GM21737 (cell line): ENCODE measurements at regions not wholly inside any gene's neighbourhood (a gene's known extent, or its start where the extent isn't known, plus 50 kb on each side); places are given as distances from the start of the nearest gene placed in this dataset.

Experiments
- ATAC-seq: cut with Tn5 transposase; IDR thresholded peaks from one replicate; pipeline ENCODE4 v1.9.1; 2021; ENCODE audit warnings: mild to moderate bottlenecking, moderate library complexity; ENCODE audit not compliant: unreplicated experiment

- no peak for ATAC-seq
Observed at GRCh38 chr18:1907470-1908206, 663.7 kb downstream of the METTL4 start.

DNA sequence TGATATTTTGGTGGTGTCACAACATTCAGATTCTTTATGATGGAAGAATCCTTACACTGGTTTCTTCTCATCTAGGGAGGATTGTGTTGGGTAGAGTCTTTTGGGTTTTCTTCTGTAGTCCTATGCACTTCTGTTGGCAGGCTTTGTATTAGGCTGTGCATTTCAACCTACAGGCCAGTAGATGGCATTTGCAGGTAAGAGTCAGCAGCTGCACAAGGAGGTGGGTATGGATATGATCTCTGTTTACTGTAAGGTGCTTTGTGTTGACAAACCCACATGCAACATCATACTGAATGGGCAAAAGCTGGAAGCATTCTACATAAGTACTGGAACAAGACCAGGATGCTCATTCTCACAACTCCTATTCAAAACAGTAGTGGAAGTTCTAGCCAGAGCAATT lies 656.8 kb downstream of the METTL4 start:
- ATAC-seq = no peak

DNA sequence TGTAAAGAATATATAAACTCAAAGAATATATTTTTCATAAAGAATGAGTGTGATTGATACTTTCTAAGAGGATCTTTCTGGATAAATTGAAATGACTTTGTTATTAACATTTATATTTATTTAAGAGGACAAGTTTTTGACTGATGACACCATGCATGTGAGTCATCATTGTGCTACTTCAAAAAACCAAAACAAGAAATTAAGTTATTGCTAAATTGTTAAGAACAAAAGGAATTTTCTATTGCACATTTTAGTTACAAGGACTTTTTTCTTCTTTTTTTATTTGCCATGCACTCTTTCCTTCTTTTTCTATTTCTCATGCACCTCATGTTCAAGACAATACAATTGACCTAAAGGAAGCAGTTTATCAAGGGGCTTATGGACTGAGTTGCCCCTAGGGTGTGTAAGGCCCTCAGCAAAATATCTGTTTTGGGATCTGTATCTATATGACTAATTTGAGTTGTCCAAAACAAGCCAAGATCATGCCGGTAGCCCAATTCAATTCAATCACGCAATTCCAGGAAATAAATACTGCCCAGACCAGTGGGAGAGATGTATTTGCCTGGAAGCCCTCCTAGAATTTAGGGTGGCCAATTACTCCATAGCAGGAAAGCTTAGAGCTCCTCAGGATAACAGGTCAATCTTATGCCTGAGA lies 654.3 kb downstream of the METTL4 start:
- ATAC-seq = no peak

- no peak for ATAC-seq
Observed at GRCh38 chr18:1917569-1917968, 653.7 kb downstream of the METTL4 start.

DNA sequence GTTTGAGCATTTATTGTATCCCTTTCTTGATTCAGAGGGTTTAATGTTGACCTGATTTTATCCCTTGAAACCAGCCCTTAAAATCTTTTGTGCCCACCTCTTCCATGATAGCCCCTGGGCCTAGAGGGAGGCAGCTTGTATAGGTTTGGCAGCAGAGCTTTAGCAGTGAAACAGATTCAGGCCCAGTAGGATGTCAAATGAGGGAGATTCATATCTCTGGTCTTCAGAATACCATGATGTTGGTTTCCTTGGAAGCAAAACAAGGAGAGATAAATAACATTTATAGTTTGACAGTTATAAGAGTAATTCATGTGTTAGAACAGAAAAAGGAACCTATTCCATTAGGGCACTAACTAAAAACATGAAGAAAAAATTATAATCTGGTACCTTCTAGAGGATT lies 649.2 kb downstream of the METTL4 start:
- no peak for ATAC-seq

GRCh38 chr18:1928711-1929110 lies 642.6 kb downstream of the METTL4 start:
- no peak for ATAC-seq

DNA sequence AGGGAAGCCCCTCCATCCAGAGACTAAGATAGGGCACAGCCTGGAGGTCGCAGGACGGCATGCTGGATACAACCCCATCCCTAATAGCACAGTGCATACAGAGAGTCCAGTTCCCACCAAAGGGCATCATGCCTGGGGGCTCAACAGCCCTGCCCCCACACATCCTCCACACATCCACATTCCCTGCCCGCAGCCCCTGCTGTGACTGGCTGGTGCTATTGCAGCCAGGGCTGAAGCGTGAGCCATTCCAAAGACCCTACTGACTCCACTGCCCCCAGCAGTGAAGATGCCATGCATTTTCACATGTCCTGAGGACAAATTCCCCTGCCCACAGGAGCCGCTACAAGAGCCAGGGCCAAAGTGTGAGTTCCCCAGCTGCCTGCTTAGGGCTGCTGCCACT lies 641.6 kb downstream of the METTL4 start:
- ATAC-seq = no peak

DNA sequence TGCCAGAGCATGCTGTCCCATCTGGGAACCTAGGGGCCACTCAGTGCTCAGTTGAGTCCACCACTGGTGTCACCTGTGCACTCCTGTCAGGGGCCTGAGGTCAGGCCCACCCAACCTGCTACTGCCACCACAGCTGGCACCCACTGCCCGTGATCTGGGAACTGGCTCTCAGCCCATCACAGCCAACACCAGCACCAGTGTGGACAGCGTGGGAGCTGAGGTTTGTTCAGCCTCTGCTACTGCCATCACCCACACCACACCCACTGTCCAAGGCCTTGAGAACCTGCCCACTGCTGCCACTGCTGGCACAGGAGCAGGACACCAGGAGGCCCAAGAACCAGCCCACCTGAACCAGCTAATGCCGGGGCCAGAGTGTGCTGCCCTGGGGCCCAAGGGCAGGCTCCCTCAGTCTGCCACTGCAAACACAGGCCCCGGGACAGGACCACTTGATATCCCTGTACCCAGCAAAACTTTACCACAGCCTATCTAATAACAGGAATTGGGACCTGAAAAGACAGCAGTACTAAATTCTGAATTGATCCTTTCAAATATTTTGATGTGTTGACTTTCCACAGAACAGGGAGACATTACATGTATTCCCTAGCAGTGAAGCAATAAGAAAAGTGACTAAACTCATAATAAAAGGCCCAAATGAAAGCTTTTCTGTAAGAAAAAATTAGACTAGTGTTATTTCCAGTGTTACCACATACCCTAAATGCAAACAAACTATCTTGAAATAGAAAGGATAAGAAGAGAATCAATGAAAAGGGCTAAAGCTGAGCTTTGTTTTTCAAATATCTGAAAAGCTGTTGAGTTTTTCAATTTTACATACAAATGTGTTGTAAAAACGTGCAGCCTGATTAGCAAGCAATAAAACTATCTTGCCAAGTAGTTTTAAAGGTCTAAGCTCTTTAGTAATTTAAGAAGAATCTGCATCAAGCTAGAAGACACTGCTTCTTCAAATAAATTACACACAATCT lies 640.7 kb downstream of the METTL4 start:
- ATAC-seq = no peak

- ATAC-seq = no peak
Observed at GRCh38 chr18:1952486-1952885, 618.8 kb downstream of the METTL4 start.

- ATAC-seq = no peak
Observed at GRCh38 chr18:1954583-1955312, 616.6 kb downstream of the METTL4 start.

DNA sequence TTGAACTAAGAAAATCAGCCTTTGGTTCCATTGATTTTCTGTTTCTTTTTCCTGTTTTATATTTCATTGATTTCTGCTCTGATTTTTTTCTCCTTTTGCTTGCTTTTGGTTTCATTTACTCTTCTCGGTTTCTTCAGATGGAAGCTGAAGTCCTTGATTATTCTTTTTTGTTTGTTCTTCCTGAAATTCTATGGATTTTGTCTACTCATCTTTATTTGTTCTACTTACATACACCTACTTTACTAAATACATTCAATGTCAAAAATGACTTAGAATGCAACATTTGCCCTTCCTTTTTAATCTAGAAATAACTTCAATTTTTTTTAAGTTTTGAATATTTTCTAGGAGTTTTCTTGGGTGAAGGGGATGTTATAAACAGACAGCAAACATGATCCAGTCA lies 612.5 kb downstream of the METTL4 start:
- no peak for ATAC-seq

DNA sequence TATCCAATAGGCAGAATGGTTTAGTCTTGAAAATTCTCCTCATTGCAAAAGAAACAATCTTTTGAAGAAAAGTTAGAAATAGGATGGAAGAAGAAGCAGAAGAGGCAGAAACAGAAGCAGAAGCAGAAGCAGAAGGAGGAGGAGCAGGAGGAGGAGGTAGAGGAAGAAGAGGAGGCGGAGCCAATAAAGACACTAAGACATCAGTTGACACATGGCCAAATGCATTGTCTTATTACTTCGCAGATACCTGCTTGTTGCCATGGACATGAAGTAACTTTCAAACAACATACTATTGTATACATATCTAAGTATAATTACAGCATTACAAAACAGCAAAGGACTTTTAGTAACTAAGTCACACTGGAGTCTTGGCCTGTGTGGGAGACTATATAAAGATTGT lies 606.3 kb downstream of the METTL4 start:
- no peak for ATAC-seq

GRCh38 chr18:1965541-1965940 lies 605.8 kb downstream of the METTL4 start:
- ATAC-seq = no peak

GRCh38 chr18:1968801-1969498 lies 602.4 kb downstream of the METTL4 start:
- ATAC-seq = no peak

- no peak for ATAC-seq
Observed at GRCh38 chr18:1976484-1976883, 594.8 kb downstream of the METTL4 start.

DNA sequence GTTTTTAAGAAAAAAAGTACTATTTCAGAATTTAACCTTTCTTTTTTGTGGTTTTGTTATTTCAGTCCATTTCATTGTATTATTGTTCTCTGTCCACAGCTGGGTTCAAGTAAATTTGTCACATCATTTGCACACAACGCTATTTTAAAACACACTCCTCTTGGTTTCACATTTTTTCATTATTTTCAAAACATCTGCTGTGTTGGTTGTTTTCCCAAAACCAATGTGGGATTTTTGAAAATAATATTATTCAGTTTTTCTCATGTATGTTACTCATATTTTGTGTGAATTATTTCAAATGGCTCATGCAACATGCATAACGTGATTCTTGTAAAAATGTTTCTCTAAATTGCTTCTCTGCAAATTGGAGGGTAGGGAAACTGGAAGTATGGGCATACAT lies 589.2 kb downstream of the METTL4 start:
- no peak for ATAC-seq

DNA sequence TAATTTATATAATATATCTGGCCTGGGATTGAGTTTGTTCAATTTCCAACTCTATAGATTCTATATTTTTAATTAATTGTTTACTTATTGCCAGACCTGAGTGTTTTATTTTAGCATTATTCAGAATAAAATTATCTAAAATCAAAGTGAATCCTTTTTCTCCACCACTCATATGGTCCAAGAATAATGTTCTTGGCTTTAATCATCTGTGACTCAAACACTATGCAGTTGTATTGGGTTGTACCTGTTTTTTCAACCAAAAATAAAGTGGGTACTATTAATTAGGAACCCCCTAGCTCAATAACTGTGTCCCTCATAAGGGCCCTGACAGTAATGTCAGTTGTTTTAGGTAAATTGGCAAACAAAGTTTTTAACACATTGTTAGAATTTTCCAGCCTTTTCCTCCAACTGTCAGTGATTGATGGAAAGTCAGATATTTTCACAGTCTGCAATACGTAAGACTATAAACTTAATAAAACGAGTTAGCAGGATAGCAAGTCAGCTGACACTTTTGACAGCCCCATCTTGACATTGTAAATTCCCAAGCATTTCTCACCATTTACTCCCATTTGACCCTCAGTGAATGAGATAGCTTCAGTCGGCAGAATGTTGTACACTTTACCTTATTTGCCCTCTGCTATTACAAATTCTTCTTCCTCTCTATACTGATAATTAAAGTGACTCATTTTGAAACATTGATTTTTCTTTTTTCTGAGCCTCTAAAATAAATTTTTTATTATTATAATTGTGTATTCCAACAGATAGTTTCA lies 587.4 kb downstream of the METTL4 start:
- no peak for ATAC-seq

- no peak for ATAC-seq
Observed at GRCh38 chr18:1993866-1994265, 577.4 kb downstream of the METTL4 start.

- ATAC-seq = no peak
Observed at GRCh38 chr18:1994471-1994870, 576.8 kb downstream of the METTL4 start.
